ENCODE measurements at regions not wholly inside any gene's neighbourhood (a gene's known extent, or its start where the extent isn't known, plus 50 kb on each side); places are given as distances from the start of the nearest gene placed in this dataset.

- ChIA-PET POLR2A (ENCODE audit: unreplicated experiment) (no interaction called here), CTCF (no interaction called here)
- H3K4me2 ChIP-seq = no peak overlapping the region
- no peak overlapping the region for H3K4me3 ChIP-seq
- DNase-seq = no peak
- H3K27ac ChIP-seq = no peak overlapping the region
- no peaks in the 10 kb centered on the region for H3K9me2 ChIP-seq (ENCODE audit: insufficient read depth)
- no peak for TF ChIP-seq CTCF (conservative IDR thresholded peaks at IDR 0.05)
- no peak for TF ChIP-seq EZH2 (IDR thresholded peaks at IDR 0.05; ENCODE audit: low read depth)
- H2AFZ ChIP-seq = no peak overlapping the region
- H3K4me1 ChIP-seq (replicated peaks; ENCODE audit: insufficient read depth) = no peaks in the 10 kb centered on the region
- no peaks in the 10 kb centered on the region for H3K9me3 ChIP-seq (ENCODE audit: insufficient read depth, low read depth)
- intact Hi-C loops (cut with micrococcal nuclease; ENCODE audit: unreplicated experiment) = no loop called here
- no peaks in the 10 kb centered on the region for H3K27me3 ChIP-seq (ENCODE audit: insufficient read depth, low read depth)
- H3F3A ChIP-seq (ENCODE audit: insufficient read depth, low read depth) = no peaks in the 10 kb centered on the region
- BruUV-seq (replicated peaks) = no TSS peak
- H4K20me1 ChIP-seq (ENCODE audit: insufficient read depth) = no peaks in the 10 kb centered on the region
- no peaks in the 10 kb centered on the region for H3K79me2 ChIP-seq (ENCODE audit: low read depth)
- no peaks in the 10 kb centered on the region for H3K36me3 ChIP-seq (ENCODE audit: low read depth)
These were observed 156.1 kb downstream of the DIPK2A start for GRCh38 chr3:144127700-144128099.

GRCh38 chr3:144128108-144128892 lies 156.7 kb downstream of the DIPK2A start:
- no peak overlapping the region for H2AFZ ChIP-seq
- no TSS peak for BruUV-seq (replicated peaks)
- intact Hi-C loops (cut with micrococcal nuclease; ENCODE audit: unreplicated experiment) = no loop called here

DNA sequence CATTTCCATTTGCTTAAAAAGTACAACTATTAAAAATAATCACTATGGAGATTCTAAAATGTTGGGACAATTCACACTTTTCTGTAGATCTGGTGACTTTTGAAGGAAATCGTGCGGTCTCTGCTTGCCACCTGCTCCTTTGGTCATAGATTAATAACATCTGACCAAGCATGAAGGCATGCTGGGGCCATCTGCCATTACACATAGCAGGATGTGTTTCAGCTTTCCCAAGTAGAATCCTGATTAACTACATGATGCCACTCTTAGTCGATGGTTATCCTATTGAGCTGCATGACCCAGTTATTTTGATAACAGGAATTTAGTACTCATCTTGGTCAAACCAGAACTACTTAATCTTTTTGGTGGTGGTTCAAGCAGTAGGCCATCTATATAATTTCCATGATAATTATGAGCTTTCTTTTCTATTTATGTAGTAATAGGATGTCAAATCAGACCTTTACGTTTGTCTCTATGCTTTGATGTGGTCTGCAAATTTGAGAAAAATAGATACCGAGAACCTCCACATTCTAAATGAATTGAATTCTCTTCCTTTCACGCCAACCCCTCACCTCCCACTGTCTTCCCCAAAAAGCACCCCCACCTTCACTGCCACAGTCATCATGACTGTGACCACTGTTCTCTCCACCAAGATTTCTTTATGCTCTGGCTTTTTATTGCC lies 158.1 kb downstream of the DIPK2A start:
- CTCF ChIA-PET = no interaction called here

More at GRCh38 chr3:144128108-144128892, 156.7 kb downstream of the DIPK2A start:
- Histone ChIP-seq H3K9me3 (ENCODE audit: insufficient read depth, low read depth) (no peaks in the 10 kb centered on the region), H3K4me2 (no peak overlapping the region), H3K9me2 (ENCODE audit: insufficient read depth) (no peaks in the 10 kb centered on the region), H3K4me3 (no peak overlapping the region), H3F3A (ENCODE audit: insufficient read depth, low read depth) (no peaks in the 10 kb centered on the region), H4K20me1 (ENCODE audit: insufficient read depth) (no peaks in the 10 kb centered on the region), H3K4me1 (replicated peaks; ENCODE audit: insufficient read depth) (no peaks in the 10 kb centered on the region), H3K79me2 (ENCODE audit: low read depth) (no peaks in the 10 kb centered on the region), H3K27ac (no peak overlapping the region), H3K27me3 (ENCODE audit: insufficient read depth, low read depth) (no peaks in the 10 kb centered on the region), H3K36me3 (ENCODE audit: low read depth) (no peaks in the 10 kb centered on the region)
- no peak for DNase-seq
- POLR2A ChIA-PET (ENCODE audit: unreplicated experiment) = no interaction called here
- no peak for TF ChIP-seq CTCF (conservative IDR thresholded peaks at IDR 0.05)
- TF ChIP-seq EZH2 (IDR thresholded peaks at IDR 0.05; ENCODE audit: low read depth) = no peak
- CTCF ChIA-PET = no interaction called here

More for the DNA sequence above, 158.1 kb downstream of the DIPK2A start:
- Histone ChIP-seq H3F3A (ENCODE audit: insufficient read depth, low read depth) (no peaks in the 10 kb centered on the region), H3K27ac (no peak overlapping the region), H3K4me2 (no peak overlapping the region), H3K4me1 (replicated peaks; ENCODE audit: insufficient read depth) (no peaks in the 10 kb centered on the region), H3K9me3 (ENCODE audit: insufficient read depth, low read depth) (no peaks in the 10 kb centered on the region), H4K20me1 (ENCODE audit: insufficient read depth) (no peaks in the 10 kb centered on the region), H2AFZ (no peak overlapping the region), H3K4me3 (no peak overlapping the region), H3K36me3 (ENCODE audit: low read depth) (no peaks in the 10 kb centered on the region), H3K27me3 (ENCODE audit: insufficient read depth, low read depth) (no peaks in the 10 kb centered on the region), H3K9me2 (ENCODE audit: insufficient read depth) (no peaks in the 10 kb centered on the region), H3K79me2 (ENCODE audit: low read depth) (no peaks in the 10 kb centered on the region)
- intact Hi-C loops (cut with micrococcal nuclease; ENCODE audit: unreplicated experiment) = no loop called here
- BruUV-seq (replicated peaks) = no TSS peak
- TF ChIP-seq EZH2 (IDR thresholded peaks at IDR 0.05; ENCODE audit: low read depth) (no peak), CTCF (conservative IDR thresholded peaks at IDR 0.05) (no peak)
- POLR2A ChIA-PET (ENCODE audit: unreplicated experiment) = no interaction called here
- DNase-seq = no peak

All from PC-9 (cell line).